Endothelial cell of umbilical vein (primary cell): ENCODE measurements at regions not wholly inside any gene's neighbourhood (a gene's known extent, or its start where the extent isn't known, plus 50 kb on each side); places are given as distances from the start of the nearest gene placed in this dataset.

Experiments used
- EZH2 ChIP-seq: IDR thresholded peaks from 2 replicates; pipeline ENCODE4 v1.6.1; 2012; ENCODE audit warnings: borderline replicate concordance, low read depth, mild to moderate bottlenecking, moderate library complexity, low read length, inconsistent platforms; ENCODE audit not compliant: severe bottlenecking
- FOS ChIP-seq: IDR thresholded peaks from 2 replicates; pipeline ENCODE4 v1.6.1; 2011; ENCODE audit warnings: mild to moderate bottlenecking, low read length, moderate library complexity, borderline replicate concordance; ENCODE audit not compliant: insufficient read depth
- GATA2 ChIP-seq: IDR thresholded peaks from 2 replicates; pipeline ENCODE4 v1.7.0; 2011; ENCODE audit warnings: low read depth, mild to moderate bottlenecking, moderate library complexity, mixed read lengths, low read length; ENCODE audit not compliant: insufficient read length, insufficient read depth
- MYC ChIP-seq: IDR thresholded peaks from one replicate; pipeline ENCODE4 v1.6.1; 2011; ENCODE audit warnings: mild to moderate bottlenecking, low read depth, low read length
- POLR2A ChIP-seq: IDR thresholded peaks from 2 replicates; pipeline ENCODE4 v1.6.1; 2012; ENCODE audit warnings: low read depth, mild to moderate bottlenecking, control low read depth, low read length
- POLR2AphosphoS5 ChIP-seq: IDR thresholded peaks from 2 replicates; pipeline ENCODE4 v1.6.1; 2012; ENCODE audit warnings: low read depth, mild to moderate bottlenecking, control low read depth, low read length, moderate library complexity; ENCODE audit not compliant: insufficient read depth
- TF ChIP-seq, protein P1 (sequence below), 2 donors: IDR thresholded peaks; 1 replicate in 1 of 2; 2 replicates in 1 of 2; pipeline ENCODE4 v1.5.1; 2011; ENCODE audit warnings: low read length in 2 of 2, mild to moderate bottlenecking in 2 of 2, moderate library complexity in 2 of 2, control low read depth in 1 of 2, inconsistent platforms in 1 of 2, low read depth in 1 of 2; ENCODE audit not compliant: insufficient read depth in 1 of 2; ENCODE audit errors: extremely low read depth in 1 of 2
- TF ChIP-seq, protein P2 (sequence below): IDR thresholded peaks from 2 replicates; pipeline ENCODE4 v1.6.1; 2011; ENCODE audit not compliant: insufficient read depth, insufficient read length

DNA sequence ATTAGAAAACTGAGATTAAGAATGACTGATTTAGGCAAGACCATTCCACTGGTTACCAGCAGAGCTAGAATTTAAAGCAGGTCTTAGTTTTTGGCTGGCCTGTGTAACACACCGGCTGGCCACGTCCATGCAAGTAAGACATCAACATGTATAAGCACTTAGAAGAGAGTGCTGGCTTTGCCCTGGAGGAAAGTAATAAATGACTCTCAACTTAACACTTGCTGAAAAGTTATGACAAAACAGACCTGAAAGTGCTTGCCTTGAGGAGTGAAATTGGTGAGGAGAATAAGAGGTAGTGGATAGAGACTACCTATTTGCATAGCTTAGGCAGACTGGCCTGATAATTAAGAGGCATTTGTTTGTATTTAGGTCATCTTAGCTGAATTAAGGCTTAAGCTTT, 165.7 kb upstream of the KCNJ3 start:
- TF ChIP-seq, protein P1, sequence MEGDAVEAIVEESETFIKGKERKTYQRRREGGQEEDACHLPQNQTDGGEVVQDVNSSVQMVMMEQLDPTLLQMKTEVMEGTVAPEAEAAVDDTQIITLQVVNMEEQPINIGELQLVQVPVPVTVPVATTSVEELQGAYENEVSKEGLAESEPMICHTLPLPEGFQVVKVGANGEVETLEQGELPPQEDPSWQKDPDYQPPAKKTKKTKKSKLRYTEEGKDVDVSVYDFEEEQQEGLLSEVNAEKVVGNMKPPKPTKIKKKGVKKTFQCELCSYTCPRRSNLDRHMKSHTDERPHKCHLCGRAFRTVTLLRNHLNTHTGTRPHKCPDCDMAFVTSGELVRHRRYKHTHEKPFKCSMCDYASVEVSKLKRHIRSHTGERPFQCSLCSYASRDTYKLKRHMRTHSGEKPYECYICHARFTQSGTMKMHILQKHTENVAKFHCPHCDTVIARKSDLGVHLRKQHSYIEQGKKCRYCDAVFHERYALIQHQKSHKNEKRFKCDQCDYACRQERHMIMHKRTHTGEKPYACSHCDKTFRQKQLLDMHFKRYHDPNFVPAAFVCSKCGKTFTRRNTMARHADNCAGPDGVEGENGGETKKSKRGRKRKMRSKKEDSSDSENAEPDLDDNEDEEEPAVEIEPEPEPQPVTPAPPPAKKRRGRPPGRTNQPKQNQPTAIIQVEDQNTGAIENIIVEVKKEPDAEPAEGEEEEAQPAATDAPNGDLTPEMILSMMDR (IDR thresholded peaks at IDR 0.05; ENCODE audit: extremely low read depth in 1 of 2, insufficient read depth in 1 of 2, low read depth in 1 of 2, low read length in 2 of 2), result no peak
- TF ChIP-seq POLR2A, result no peak
- no peak for TF ChIP-seq EZH2
- no peak for TF ChIP-seq FOS
- TF ChIP-seq MYC, result no peak
- TF ChIP-seq POLR2AphosphoS5, result no peak
- TF ChIP-seq, protein P2, sequence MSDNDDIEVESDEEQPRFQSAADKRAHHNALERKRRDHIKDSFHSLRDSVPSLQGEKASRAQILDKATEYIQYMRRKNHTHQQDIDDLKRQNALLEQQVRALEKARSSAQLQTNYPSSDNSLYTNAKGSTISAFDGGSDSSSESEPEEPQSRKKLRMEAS, result no peak
- TF ChIP-seq GATA2, result no peak
